SK-N-SH treated with all-trans-retinoic acid at 6 μM for 48 hours (cell line): ENCODE measurements at regions not wholly inside any gene's neighbourhood (a gene's known extent, or its start where the extent isn't known, plus 50 kb on each side); places are given as distances from the start of the nearest gene placed in this dataset.

Experiments
- ATAC-seq: fragments of 200-7000 bp; cut with Tn5 transposase; 3 replicates; pipeline ENCODE4 v1.9.1; 2020; ENCODE audit warnings: mild to moderate bottlenecking, moderate library complexity
- ARNTL ChIP-seq: fragments of 450-650 bp; formaldehyde crosslinking; IDR thresholded peaks from 2 replicates; pipeline ENCODE4 v1.5.0; 2020; ENCODE audit warnings: low read depth, mild to moderate bottlenecking, moderate library complexity, borderline replicate concordance
- BACH2 ChIP-seq: fragments of 250-450 bp; sonication (Bioruptor Pico); IDR thresholded peaks from 2 replicates; pipeline ENCODE4 v1.9.0; 2021; ENCODE audit warnings: mild to moderate bottlenecking, borderline replicate concordance
- CREB5 ChIP-seq: fragments of 250-450 bp; sonication (Bioruptor Pico); IDR thresholded peaks from 2 replicates; pipeline ENCODE4 v1.5.1; 2020; ENCODE audit warnings: low read depth, mild to moderate bottlenecking, moderate library complexity
- CSDC2 ChIP-seq: fragments of 250-450 bp; sonication (Bioruptor Pico); IDR thresholded peaks from 2 replicates; pipeline ENCODE4 v1.5.0; 2020; ENCODE audit warnings: mild to moderate bottlenecking, moderate library complexity
- CSRNP3 ChIP-seq: fragments of 250-450 bp; sonication (Bioruptor Pico); IDR thresholded peaks from 2 replicates; pipeline ENCODE4 v1.5.1; 2021; ENCODE audit warnings: mild to moderate bottlenecking, moderate library complexity
- GLIS3 ChIP-seq: fragments of 250-450 bp; sonication (Bioruptor Pico); IDR thresholded peaks from 2 replicates; pipeline ENCODE4 v1.5.0; 2020; ENCODE audit warnings: mild to moderate bottlenecking, moderate library complexity
- ISL1 ChIP-seq: fragments of 250-450 bp; sonication (Bioruptor Pico); IDR thresholded peaks from 2 replicates; pipeline ENCODE4 v2.1.2; 2022; ENCODE audit warnings: mild to moderate bottlenecking, moderate library complexity
- OSR1 ChIP-seq: fragments of 250-450 bp; sonication (Bioruptor Pico); IDR thresholded peaks from 2 replicates; pipeline ENCODE4 v1.8.0; 2022; ENCODE audit warnings: moderate library complexity, mild to moderate bottlenecking, inconsistent platforms
- POU6F1 ChIP-seq: fragments of 250-450 bp; sonication (Bioruptor Pico); IDR thresholded peaks from 2 replicates; pipeline ENCODE4 v1.8.0; 2021; ENCODE audit warnings: low read depth, mild to moderate bottlenecking, moderate library complexity, borderline replicate concordance
- PPARA ChIP-seq: fragments of 250-450 bp; sonication (Bioruptor Pico); IDR thresholded peaks from 2 replicates; pipeline ENCODE4 v1.5.0; 2020; ENCODE audit warnings: mild to moderate bottlenecking, borderline replicate concordance
- RARB ChIP-seq: fragments of 250-450 bp; sonication (Bioruptor Pico); IDR thresholded peaks from 2 replicates; pipeline ENCODE4 v1.8.0; 2021; ENCODE audit warnings: mild to moderate bottlenecking, moderate library complexity
- SNAI2 ChIP-seq: fragments of 250-450 bp; sonication (Bioruptor Pico); IDR thresholded peaks from 2 replicates; pipeline ENCODE4 v1.5.0; 2020; ENCODE audit warnings: mild to moderate bottlenecking, moderate library complexity
- TCF4 ChIP-seq: fragments of 250-450 bp; sonication (Bioruptor Pico); IDR thresholded peaks from 2 replicates; pipeline ENCODE4 v1.8.0; 2021; ENCODE audit warnings: mild to moderate bottlenecking, moderate library complexity, borderline replicate concordance
- TOX ChIP-seq: fragments of 250-450 bp; sonication (Bioruptor Pico); IDR thresholded peaks from 2 replicates; pipeline ENCODE4 v1.8.0; 2021; ENCODE audit warnings: mild to moderate bottlenecking, moderate library complexity, borderline replicate concordance
- TSHZ2 ChIP-seq: fragments of 250-450 bp; sonication (Bioruptor Pico); IDR thresholded peaks from 2 replicates; pipeline ENCODE4 v1.5.0; 2020; ENCODE audit warnings: mild to moderate bottlenecking, moderate library complexity
- ZC3H10 ChIP-seq: fragments of 250-450 bp; sonication (Bioruptor Pico); IDR thresholded peaks from 2 replicates; pipeline ENCODE4 v1.5.1; 2021; ENCODE audit warnings: mild to moderate bottlenecking, moderate library complexity
- ZFP3 ChIP-seq: fragments of 250-450 bp; sonication (Bioruptor Pico); IDR thresholded peaks from 2 replicates; pipeline ENCODE4 v1.5.0; 2020; ENCODE audit warnings: mild to moderate bottlenecking, moderate library complexity
- ZFP30 ChIP-seq: fragments of 450-650 bp; formaldehyde crosslinking; IDR thresholded peaks from 2 replicates; pipeline ENCODE4 v1.5.0; 2022; ENCODE audit warnings: mild to moderate bottlenecking, moderate library complexity
- ZNF565 ChIP-seq: fragments of 450-650 bp; formaldehyde crosslinking; conservative IDR thresholded peaks from 2 replicates; pipeline ENCODE4 v1.5.0; 2020; ENCODE audit warnings: low read depth, mild to moderate bottlenecking, moderate library complexity
- ZNF70 ChIP-seq: fragments of 450-650 bp; formaldehyde crosslinking; IDR thresholded peaks from 2 replicates; pipeline ENCODE4 v1.5.0; 2020; ENCODE audit warnings: mild to moderate bottlenecking, moderate library complexity
- ZNF8 ChIP-seq: fragments of 450-650 bp; formaldehyde crosslinking; IDR thresholded peaks from 2 replicates; pipeline ENCODE4 v1.5.0; 2020; ENCODE audit warnings: mild to moderate bottlenecking, moderate library complexity
- TF ChIP-seq, protein P1 (sequence below): fragments of 250-450 bp; sonication (Bioruptor Pico); IDR thresholded peaks from 2 replicates; pipeline ENCODE4 v1.8.0; 2020; ENCODE audit warnings: mild to moderate bottlenecking, moderate library complexity, borderline replicate concordance

DNA sequence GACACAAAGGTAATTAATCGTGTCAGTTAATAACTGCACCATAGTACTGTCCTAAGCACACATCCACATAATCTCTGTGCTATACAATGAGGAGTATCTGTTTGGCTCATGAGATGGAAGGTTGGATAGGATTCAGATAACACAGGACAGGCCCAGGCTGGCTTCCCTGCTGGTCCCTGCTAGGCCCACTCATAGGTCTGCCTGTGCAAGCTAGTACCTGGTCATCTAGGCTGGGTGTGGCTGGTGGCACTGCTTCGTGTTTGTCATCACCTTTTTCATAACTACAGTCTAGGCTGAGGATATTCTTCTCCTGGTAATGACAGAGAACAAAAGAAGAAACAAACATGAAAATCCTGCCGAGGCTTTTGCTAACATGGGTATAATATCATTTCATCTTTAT, 392.8 kb downstream of the TRIB2 start:
- no peak for ATAC-seq
- TF ChIP-seq CREB5 (CRISPR knock-in tag) (no peak), ZNF70 (CRISPR knock-in tag) (no peak), RARB (no peak), CSRNP3 (CRISPR knock-in tag) (no peak), ZNF8 (CRISPR knock-in tag) (no peak), ISL1 (CRISPR knock-in tag) (no peak), ZC3H10 (no peak), ARNTL (CRISPR knock-in tag) (no peak), TSHZ2 (CRISPR knock-in tag) (no peak), SNAI2 (no peak), ZFP30 (CRISPR knock-in tag) (no peak), OSR1 (no peak), POU6F1 (no peak), ZFP3 (CRISPR knock-in tag) (no peak), BACH2 (CRISPR knock-in tag) (no peak), TOX (CRISPR knock-in tag) (no peak), CSDC2 (CRISPR knock-in tag) (no peak), TCF4 (no peak), PPARA (CRISPR knock-in tag) (no peak)
- TF ChIP-seq, protein P1, sequence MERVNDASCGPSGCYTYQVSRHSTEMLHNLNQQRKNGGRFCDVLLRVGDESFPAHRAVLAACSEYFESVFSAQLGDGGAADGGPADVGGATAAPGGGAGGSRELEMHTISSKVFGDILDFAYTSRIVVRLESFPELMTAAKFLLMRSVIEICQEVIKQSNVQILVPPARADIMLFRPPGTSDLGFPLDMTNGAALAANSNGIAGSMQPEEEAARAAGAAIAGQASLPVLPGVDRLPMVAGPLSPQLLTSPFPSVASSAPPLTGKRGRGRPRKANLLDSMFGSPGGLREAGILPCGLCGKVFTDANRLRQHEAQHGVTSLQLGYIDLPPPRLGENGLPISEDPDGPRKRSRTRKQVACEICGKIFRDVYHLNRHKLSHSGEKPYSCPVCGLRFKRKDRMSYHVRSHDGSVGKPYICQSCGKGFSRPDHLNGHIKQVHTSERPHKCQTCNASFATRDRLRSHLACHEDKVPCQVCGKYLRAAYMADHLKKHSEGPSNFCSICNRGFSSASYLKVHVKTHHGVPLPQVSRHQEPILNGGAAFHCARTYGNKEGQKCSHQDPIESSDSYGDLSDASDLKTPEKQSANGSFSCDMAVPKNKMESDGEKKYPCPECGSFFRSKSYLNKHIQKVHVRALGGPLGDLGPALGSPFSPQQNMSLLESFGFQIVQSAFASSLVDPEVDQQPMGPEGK (CRISPR knock-in tag), result no peak

- no peak for ATAC-seq
Observed at GRCh38 chr2:13110825-13111224, 394.1 kb downstream of the TRIB2 start.

DNA sequence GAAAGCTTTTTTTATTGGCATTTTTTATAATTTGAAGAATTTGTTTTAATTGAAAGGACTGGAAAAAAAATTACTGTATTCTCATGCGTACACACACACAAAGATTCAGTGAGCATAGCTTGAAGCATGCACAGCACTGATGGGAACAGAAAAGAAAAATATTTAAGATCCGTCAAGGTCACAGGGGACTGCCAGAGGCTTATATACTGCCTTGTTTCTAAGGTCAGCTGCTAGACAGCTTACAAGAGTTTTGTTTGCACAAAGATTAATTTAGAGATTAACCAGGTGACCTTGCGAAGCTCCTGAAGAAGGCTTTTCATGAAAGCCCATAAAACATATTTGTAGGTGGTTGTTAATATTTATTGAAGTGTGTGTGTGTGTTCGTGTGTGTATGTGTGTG, 396.3 kb downstream of the TRIB2 start:
- no peak for ATAC-seq
- TF ChIP-seq, protein P1 (CRISPR knock-in tag), result no peak
- TF ChIP-seq GLIS3 (CRISPR knock-in tag), result no peak

More at GRCh38 chr2:13110825-13111224, 394.1 kb downstream of the TRIB2 start:
- no peak for TF ChIP-seq GLIS3 (CRISPR knock-in tag)
- no peak for TF ChIP-seq ZC3H10
- no peak for TF ChIP-seq RARB
- no peak for TF ChIP-seq ZNF565 (CRISPR knock-in tag)
- TF ChIP-seq ZFP30 (CRISPR knock-in tag), result no peak
